SK-N-SH treated with all-trans-retinoic acid at 6 μM for 48 hours (cell line): ENCODE measurements at regions not wholly inside any gene's neighbourhood (a gene's known extent, or its start where the extent isn't known, plus 50 kb on each side); places are given as distances from the start of the nearest gene placed in this dataset.
"Not testable (repeated sequence)": the region's sequence is repeated elsewhere in the genome, so short reads cannot be mapped to it uniquely, and the experiment has no call there.

ENCODE experiments used
- ATAC-seq: fragments of 200-7000 bp; cut with Tn5 transposase; 3 replicates; pipeline ENCODE4 v1.9.1; 2020; ENCODE audit warnings: mild to moderate bottlenecking, moderate library complexity
- ARNTL ChIP-seq: fragments of 450-650 bp; formaldehyde crosslinking; IDR thresholded peaks from 2 replicates; pipeline ENCODE4 v1.5.0; 2020; ENCODE audit warnings: low read depth, mild to moderate bottlenecking, moderate library complexity, borderline replicate concordance
- BACH2 ChIP-seq: fragments of 250-450 bp; sonication (Bioruptor Pico); IDR thresholded peaks from 2 replicates; pipeline ENCODE4 v1.9.0; 2021; ENCODE audit warnings: mild to moderate bottlenecking, borderline replicate concordance
- CSDC2 ChIP-seq: fragments of 250-450 bp; sonication (Bioruptor Pico); IDR thresholded peaks from 2 replicates; pipeline ENCODE4 v1.5.0; 2020; ENCODE audit warnings: mild to moderate bottlenecking, moderate library complexity
- ESRRG ChIP-seq: fragments of 250-450 bp; sonication (Bioruptor Pico); IDR thresholded peaks from 2 replicates; pipeline ENCODE4 v1.6.1; 2021; ENCODE audit warnings: mild to moderate bottlenecking
- GLIS3 ChIP-seq: fragments of 250-450 bp; sonication (Bioruptor Pico); IDR thresholded peaks from 2 replicates; pipeline ENCODE4 v1.5.0; 2020; ENCODE audit warnings: mild to moderate bottlenecking, moderate library complexity
- ISL1 ChIP-seq: fragments of 250-450 bp; sonication (Bioruptor Pico); IDR thresholded peaks from 2 replicates; pipeline ENCODE4 v2.1.2; 2022; ENCODE audit warnings: mild to moderate bottlenecking, moderate library complexity
- OSR1 ChIP-seq: fragments of 250-450 bp; sonication (Bioruptor Pico); IDR thresholded peaks from 2 replicates; pipeline ENCODE4 v1.8.0; 2022; ENCODE audit warnings: moderate library complexity, mild to moderate bottlenecking, inconsistent platforms
- RARB ChIP-seq: fragments of 250-450 bp; sonication (Bioruptor Pico); IDR thresholded peaks from 2 replicates; pipeline ENCODE4 v1.8.0; 2021; ENCODE audit warnings: mild to moderate bottlenecking, moderate library complexity
- SNAI2 ChIP-seq: fragments of 250-450 bp; sonication (Bioruptor Pico); IDR thresholded peaks from 2 replicates; pipeline ENCODE4 v1.5.0; 2020; ENCODE audit warnings: mild to moderate bottlenecking, moderate library complexity
- TCF4 ChIP-seq: fragments of 250-450 bp; sonication (Bioruptor Pico); IDR thresholded peaks from 2 replicates; pipeline ENCODE4 v1.8.0; 2021; ENCODE audit warnings: mild to moderate bottlenecking, moderate library complexity, borderline replicate concordance
- TOX ChIP-seq: fragments of 250-450 bp; sonication (Bioruptor Pico); IDR thresholded peaks from 2 replicates; pipeline ENCODE4 v1.8.0; 2021; ENCODE audit warnings: mild to moderate bottlenecking, moderate library complexity, borderline replicate concordance
- ZC3H10 ChIP-seq: fragments of 250-450 bp; sonication (Bioruptor Pico); IDR thresholded peaks from 2 replicates; pipeline ENCODE4 v1.5.1; 2021; ENCODE audit warnings: mild to moderate bottlenecking, moderate library complexity
- ZFP3 ChIP-seq: fragments of 250-450 bp; sonication (Bioruptor Pico); IDR thresholded peaks from 2 replicates; pipeline ENCODE4 v1.5.0; 2020; ENCODE audit warnings: mild to moderate bottlenecking, moderate library complexity
- ZFP30 ChIP-seq: fragments of 450-650 bp; formaldehyde crosslinking; IDR thresholded peaks from 2 replicates; pipeline ENCODE4 v1.5.0; 2022; ENCODE audit warnings: mild to moderate bottlenecking, moderate library complexity
- ZNF565 ChIP-seq: fragments of 450-650 bp; formaldehyde crosslinking; conservative IDR thresholded peaks from 2 replicates; pipeline ENCODE4 v1.5.0; 2020; ENCODE audit warnings: low read depth, mild to moderate bottlenecking, moderate library complexity
- ZNF70 ChIP-seq: fragments of 450-650 bp; formaldehyde crosslinking; IDR thresholded peaks from 2 replicates; pipeline ENCODE4 v1.5.0; 2020; ENCODE audit warnings: mild to moderate bottlenecking, moderate library complexity
- ZNF8 ChIP-seq: fragments of 450-650 bp; formaldehyde crosslinking; IDR thresholded peaks from 2 replicates; pipeline ENCODE4 v1.5.0; 2020; ENCODE audit warnings: mild to moderate bottlenecking, moderate library complexity
- TF ChIP-seq, protein P1 (sequence below): fragments of 250-450 bp; sonication (Bioruptor Pico); IDR thresholded peaks from 2 replicates; pipeline ENCODE4 v1.5.0; 2020; ENCODE audit warnings: mild to moderate bottlenecking, moderate library complexity
- TF ChIP-seq, protein P2 (sequence below): fragments of 250-450 bp; sonication (Bioruptor Pico); IDR thresholded peaks from 2 replicates; pipeline ENCODE4 v1.8.0; 2020; ENCODE audit warnings: mild to moderate bottlenecking, moderate library complexity, borderline replicate concordance
- TF ChIP-seq, protein P3 (sequence below): fragments of 250-450 bp; sonication (Bioruptor Pico); IDR thresholded peaks from 2 replicates; pipeline ENCODE4 v1.5.1; 2020; ENCODE audit warnings: low read depth, mild to moderate bottlenecking, moderate library complexity
- TF ChIP-seq, protein P4 (sequence below): fragments of 250-450 bp; sonication (Bioruptor Pico); IDR thresholded peaks from 2 replicates; pipeline ENCODE4 v1.5.1; 2021; ENCODE audit warnings: mild to moderate bottlenecking, moderate library complexity
- TF ChIP-seq, protein P5 (sequence below): fragments of 250-450 bp; sonication (Bioruptor Pico); IDR thresholded peaks from 2 replicates; pipeline ENCODE4 v1.8.0; 2021; ENCODE audit warnings: low read depth, mild to moderate bottlenecking, moderate library complexity, borderline replicate concordance

DNA sequence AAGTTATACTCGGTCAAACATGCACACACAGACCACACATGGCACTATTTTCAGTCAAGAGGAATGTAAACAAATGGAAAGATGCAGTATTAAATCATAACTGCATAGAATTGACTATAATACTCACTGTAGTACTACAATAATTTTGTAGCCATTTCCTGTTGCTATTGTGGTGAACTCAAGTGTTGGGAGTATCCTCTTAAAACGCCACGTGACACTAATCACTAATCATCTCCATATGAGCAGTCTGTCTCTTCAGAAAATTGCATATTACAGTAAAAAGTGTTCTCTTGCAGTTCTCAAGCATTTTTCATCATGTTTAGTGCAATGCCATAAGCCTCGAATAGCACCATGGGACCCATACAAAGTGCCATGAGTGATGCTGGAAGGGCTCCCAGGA lies 258.7 kb upstream of the ID4 start:
- TF ChIP-seq ZNF8 (CRISPR knock-in tag) (no peak), SNAI2 (CRISPR knock-in tag) (no peak), ZNF70 (CRISPR knock-in tag) (no peak), GLIS3 (CRISPR knock-in tag) (no peak), RARB (CRISPR knock-in tag) (no peak), ESRRG (CRISPR knock-in tag) (no peak), OSR1 (CRISPR knock-in tag) (no peak), ARNTL (no peak), ISL1 (no peak)
- TF ChIP-seq, protein P1, sequence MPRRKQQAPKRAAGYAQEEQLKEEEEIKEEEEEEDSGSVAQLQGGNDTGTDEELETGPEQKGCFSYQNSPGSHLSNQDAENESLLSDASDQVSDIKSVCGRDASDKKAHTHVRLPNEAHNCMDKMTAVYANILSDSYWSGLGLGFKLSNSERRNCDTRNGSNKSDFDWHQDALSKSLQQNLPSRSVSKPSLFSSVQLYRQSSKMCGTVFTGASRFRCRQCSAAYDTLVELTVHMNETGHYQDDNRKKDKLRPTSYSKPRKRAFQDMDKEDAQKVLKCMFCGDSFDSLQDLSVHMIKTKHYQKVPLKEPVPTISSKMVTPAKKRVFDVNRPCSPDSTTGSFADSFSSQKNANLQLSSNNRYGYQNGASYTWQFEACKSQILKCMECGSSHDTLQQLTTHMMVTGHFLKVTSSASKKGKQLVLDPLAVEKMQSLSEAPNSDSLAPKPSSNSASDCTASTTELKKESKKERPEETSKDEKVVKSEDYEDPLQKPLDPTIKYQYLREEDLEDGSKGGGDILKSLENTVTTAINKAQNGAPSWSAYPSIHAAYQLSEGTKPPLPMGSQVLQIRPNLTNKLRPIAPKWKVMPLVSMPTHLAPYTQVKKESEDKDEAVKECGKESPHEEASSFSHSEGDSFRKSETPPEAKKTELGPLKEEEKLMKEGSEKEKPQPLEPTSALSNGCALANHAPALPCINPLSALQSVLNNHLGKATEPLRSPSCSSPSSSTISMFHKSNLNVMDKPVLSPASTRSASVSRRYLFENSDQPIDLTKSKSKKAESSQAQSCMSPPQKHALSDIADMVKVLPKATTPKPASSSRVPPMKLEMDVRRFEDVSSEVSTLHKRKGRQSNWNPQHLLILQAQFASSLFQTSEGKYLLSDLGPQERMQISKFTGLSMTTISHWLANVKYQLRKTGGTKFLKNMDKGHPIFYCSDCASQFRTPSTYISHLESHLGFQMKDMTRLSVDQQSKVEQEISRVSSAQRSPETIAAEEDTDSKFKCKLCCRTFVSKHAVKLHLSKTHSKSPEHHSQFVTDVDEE (CRISPR knock-in tag) = no peak
- TF ChIP-seq, protein P2, sequence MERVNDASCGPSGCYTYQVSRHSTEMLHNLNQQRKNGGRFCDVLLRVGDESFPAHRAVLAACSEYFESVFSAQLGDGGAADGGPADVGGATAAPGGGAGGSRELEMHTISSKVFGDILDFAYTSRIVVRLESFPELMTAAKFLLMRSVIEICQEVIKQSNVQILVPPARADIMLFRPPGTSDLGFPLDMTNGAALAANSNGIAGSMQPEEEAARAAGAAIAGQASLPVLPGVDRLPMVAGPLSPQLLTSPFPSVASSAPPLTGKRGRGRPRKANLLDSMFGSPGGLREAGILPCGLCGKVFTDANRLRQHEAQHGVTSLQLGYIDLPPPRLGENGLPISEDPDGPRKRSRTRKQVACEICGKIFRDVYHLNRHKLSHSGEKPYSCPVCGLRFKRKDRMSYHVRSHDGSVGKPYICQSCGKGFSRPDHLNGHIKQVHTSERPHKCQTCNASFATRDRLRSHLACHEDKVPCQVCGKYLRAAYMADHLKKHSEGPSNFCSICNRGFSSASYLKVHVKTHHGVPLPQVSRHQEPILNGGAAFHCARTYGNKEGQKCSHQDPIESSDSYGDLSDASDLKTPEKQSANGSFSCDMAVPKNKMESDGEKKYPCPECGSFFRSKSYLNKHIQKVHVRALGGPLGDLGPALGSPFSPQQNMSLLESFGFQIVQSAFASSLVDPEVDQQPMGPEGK (CRISPR knock-in tag) = no peak
- ATAC-seq = no peak

DNA sequence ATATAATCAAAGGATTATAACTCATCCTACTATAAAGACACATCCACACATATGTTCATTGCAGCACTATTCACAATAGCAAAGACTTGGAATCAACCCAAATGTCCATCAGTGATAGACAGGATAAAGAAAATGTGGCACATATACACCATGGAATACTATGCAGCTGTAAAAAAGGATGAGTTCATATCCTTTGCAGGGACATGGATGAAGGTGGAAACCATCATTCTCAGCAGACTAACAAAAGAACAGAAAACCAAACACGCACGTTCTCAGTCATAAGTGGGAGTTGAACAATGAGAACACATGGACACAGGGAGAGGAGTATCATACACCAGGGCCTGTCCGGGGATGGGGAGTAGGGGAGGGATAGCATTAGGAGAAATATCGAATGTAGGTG lies 253.0 kb upstream of the ID4 start:
- not testable (repeated sequence) for ATAC-seq

DNA sequence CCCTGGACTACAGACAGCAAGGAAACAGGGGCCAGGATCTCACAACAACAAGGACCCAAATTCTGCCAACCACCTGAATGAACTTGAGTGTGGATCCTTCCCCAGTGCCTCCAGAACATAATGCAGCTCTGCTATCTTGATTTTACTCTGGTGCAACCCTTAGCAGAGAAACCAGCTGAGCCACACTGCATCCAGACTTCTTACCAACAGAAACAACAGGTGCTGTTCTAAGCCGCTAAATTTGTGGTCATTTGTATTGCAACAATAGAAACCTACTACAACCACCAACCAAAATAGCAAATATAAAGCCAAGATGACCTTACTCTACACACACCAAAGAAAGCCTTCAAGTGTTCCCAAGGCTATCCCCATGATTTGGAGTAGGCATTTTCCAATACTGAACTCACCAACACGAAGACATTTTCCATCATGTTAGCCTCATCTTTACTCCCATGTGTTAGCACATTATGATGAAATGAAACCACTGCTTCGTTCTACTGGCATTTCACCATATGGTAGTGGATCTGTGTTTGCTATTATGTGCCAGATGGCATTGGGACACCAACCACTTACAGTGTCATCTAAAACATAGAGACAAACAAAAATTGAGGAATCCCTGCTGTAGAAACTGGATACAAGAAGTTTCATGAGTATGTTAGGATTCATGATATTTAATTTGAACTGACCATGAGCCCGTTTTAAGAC lies 249.8 kb upstream of the ID4 start:
- ATAC-seq = no peak
- no peak for TF ChIP-seq ZNF8 (CRISPR knock-in tag)
- TF ChIP-seq ZNF70 (CRISPR knock-in tag) = no peak
- TF ChIP-seq, protein P3, sequence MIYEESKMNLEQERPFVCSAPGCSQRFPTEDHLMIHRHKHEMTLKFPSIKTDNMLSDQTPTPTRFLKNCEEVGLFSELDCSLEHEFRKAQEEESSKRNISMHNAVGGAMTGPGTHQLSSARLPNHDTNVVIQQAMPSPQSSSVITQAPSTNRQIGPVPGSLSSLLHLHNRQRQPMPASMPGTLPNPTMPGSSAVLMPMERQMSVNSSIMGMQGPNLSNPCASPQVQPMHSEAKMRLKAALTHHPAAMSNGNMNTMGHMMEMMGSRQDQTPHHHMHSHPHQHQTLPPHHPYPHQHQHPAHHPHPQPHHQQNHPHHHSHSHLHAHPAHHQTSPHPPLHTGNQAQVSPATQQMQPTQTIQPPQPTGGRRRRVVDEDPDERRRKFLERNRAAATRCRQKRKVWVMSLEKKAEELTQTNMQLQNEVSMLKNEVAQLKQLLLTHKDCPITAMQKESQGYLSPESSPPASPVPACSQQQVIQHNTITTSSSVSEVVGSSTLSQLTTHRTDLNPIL (CRISPR knock-in tag) = no peak
- no peak for TF ChIP-seq ESRRG (CRISPR knock-in tag)
- no peak for TF ChIP-seq CSDC2 (CRISPR knock-in tag)
- TF ChIP-seq RARB (CRISPR knock-in tag) = no peak
- no peak for TF ChIP-seq BACH2 (CRISPR knock-in tag)
- no peak for TF ChIP-seq GLIS3 (CRISPR knock-in tag)
- TF ChIP-seq, protein P4, sequence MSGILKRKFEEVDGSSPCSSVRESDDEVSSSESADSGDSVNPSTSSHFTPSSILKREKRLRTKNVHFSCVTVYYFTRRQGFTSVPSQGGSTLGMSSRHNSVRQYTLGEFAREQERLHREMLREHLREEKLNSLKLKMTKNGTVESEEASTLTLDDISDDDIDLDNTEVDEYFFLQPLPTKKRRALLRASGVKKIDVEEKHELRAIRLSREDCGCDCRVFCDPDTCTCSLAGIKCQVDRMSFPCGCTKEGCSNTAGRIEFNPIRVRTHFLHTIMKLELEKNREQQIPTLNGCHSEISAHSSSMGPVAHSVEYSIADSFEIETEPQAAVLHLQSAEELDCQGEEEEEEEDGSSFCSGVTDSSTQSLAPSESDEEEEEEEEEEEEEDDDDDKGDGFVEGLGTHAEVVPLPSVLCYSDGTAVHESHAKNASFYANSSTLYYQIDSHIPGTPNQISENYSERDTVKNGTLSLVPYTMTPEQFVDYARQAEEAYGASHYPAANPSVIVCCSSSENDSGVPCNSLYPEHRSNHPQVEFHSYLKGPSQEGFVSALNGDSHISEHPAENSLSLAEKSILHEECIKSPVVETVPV (CRISPR knock-in tag) = no peak
- TF ChIP-seq ARNTL = no peak
- TF ChIP-seq ZC3H10 (CRISPR knock-in tag) = no peak
- TF ChIP-seq, protein P1 (CRISPR knock-in tag) = no peak
- no peak for TF ChIP-seq TOX (CRISPR knock-in tag)
- no peak for TF ChIP-seq OSR1 (CRISPR knock-in tag)
- TF ChIP-seq, protein P2 (CRISPR knock-in tag) = no peak
- TF ChIP-seq ZFP3 = no peak
- TF ChIP-seq, protein P5, sequence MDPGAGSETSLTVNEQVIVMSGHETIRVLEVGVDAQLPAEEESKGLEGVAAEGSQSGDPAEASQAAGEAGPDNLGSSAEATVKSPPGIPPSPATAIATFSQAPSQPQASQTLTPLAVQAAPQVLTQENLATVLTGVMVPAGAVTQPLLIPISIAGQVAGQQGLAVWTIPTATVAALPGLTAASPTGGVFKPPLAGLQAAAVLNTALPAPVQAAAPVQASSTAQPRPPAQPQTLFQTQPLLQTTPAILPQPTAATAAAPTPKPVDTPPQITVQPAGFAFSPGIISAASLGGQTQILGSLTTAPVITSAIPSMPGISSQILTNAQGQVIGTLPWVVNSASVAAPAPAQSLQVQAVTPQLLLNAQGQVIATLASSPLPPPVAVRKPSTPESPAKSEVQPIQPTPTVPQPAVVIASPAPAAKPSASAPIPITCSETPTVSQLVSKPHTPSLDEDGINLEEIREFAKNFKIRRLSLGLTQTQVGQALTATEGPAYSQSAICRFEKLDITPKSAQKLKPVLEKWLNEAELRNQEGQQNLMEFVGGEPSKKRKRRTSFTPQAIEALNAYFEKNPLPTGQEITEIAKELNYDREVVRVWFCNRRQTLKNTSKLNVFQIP (CRISPR knock-in tag) = no peak
- no peak for TF ChIP-seq ZNF565 (CRISPR knock-in tag)
- TF ChIP-seq ZFP30 (CRISPR knock-in tag) = no peak
- TF ChIP-seq TCF4 = no peak
- TF ChIP-seq, all 23 proteins: peak for 0
